GM12865 (cell line): ENCODE measurements at regions not wholly inside any gene's neighbourhood (a gene's known extent, or its start where the extent isn't known, plus 50 kb on each side); places are given as distances from the start of the nearest gene placed in this dataset.

Source experiments
- DNase-seq: peaks from one replicate; pipeline ENCODE4 v3.0.0; 2010; ENCODE audit warnings: low read depth
- H3K4me3 ChIP-seq: 2 replicates; pipeline ENCODE4 v1.5.1; 2011; ENCODE audit warnings: mild to moderate bottlenecking, low read depth, low read length, control low read depth
- CTCF ChIP-seq: IDR thresholded peaks from 2 replicates; pipeline ENCODE4 v1.5.1; 2011; ENCODE audit warnings: low read length, control low read depth, low read depth, inconsistent platforms; ENCODE audit not compliant: insufficient read depth; ENCODE audit errors: missing control alignments

- TF ChIP-seq CTCF: no peak
- no peak for DNase-seq
- H3K4me3 ChIP-seq: no peak overlapping the region
Measured at GRCh38 chr21:35337573-35337972, 288.5 kb upstream of the RUNX1 start.

- no peak for DNase-seq
- TF ChIP-seq CTCF: no peak
- no peak overlapping the region for H3K4me3 ChIP-seq
Measured at GRCh38 chr21:35336534-35336933, 287.4 kb upstream of the RUNX1 start.

- H3K4me3 ChIP-seq: no peak overlapping the region
- no peak for DNase-seq
- TF ChIP-seq CTCF: no peak
Measured at GRCh38 chr21:35335951-35336446, 286.9 kb upstream of the RUNX1 start.

- H3K4me3 ChIP-seq: no peak overlapping the region
- no peak for TF ChIP-seq CTCF
- DNase-seq: no peak
Measured at GRCh38 chr21:35333831-35334618, 284.9 kb upstream of the RUNX1 start.

- no peak overlapping the region for H3K4me3 ChIP-seq
- DNase-seq: no peak
- no peak for TF ChIP-seq CTCF
Measured at GRCh38 chr21:35332841-35333426, 283.8 kb upstream of the RUNX1 start.

- H3K4me3 ChIP-seq: no peak overlapping the region
- no peak for DNase-seq
- TF ChIP-seq CTCF: no peak
Measured at GRCh38 chr21:35329940-35330660, 281.0 kb upstream of the RUNX1 start.
